ENCODE measurements at regions not wholly inside any gene's neighbourhood (a gene's known extent, or its start where the extent isn't known, plus 50 kb on each side); places are given as distances from the start of the nearest gene placed in this dataset.

GRCh38 chr5:167866797-167867196, 424.6 kb upstream of the WWC1 start:
- DNase-seq, result no peak
- Histone ChIP-seq H3K4me1 (no peaks in the 10 kb centered on the region), H3K9me3 (no peaks in the 10 kb centered on the region), H3K27me3 (no peaks in the 10 kb centered on the region), H3K4me3 (no peak overlapping the region), H3K27ac (no peak overlapping the region), H3K36me3 (no peaks in the 10 kb centered on the region)
- in situ Hi-C loops (cut with MboI; ENCODE audit: low pct_ligation_motif_present in 1 of 4, low pct_unique_long_range_greater_than_20kb in 1 of 4, low sequenced_read_pairs in 3 of 4), result no loop called here
- intact Hi-C loops (cut with DNase I; ENCODE audit: low total_unique reads), result loop anchor here (10.0 kb wide), 1 partner anchor 618 kb away; the partner anchor contains the start of gene RARS1
- TF ChIP-seq POLR2A (IDR thresholded peaks at IDR 0.05) (no peak), CTCF (IDR thresholded peaks at IDR 0.05) (no peak), POLR2AphosphoS5 (IDR thresholded peaks at IDR 0.05) (no peak), EP300 (IDR thresholded peaks at IDR 0.05; ENCODE audit: low read depth) (no peak)
- WGBS, 2 donors (ENCODE audit: low coverage in 1 of 2), result 78 to 86% methylated on average over 2 to 3 of the region's 3 CpGs

- Histone ChIP-seq H3K27me3 (no peaks in the 10 kb centered on the region), H3K4me3 (no peak overlapping the region), H3K27ac (no peak overlapping the region), H3K4me1 (no peaks in the 10 kb centered on the region), H3K36me3 (no peaks in the 10 kb centered on the region), H3K9me3 (no peaks in the 10 kb centered on the region)
- TF ChIP-seq EP300 (IDR thresholded peaks at IDR 0.05; ENCODE audit: low read depth) (no peak), POLR2A (IDR thresholded peaks at IDR 0.05) (no peak), POLR2AphosphoS5 (IDR thresholded peaks at IDR 0.05) (no peak), CTCF (IDR thresholded peaks at IDR 0.05) (no peak)
- intact Hi-C loops (cut with DNase I; ENCODE audit: low total_unique reads) (loop anchor here (10.0 kb wide), 1 partner anchor 618 kb away; the partner anchor contains the start of gene RARS1), in situ Hi-C loops (cut with MboI; ENCODE audit: low pct_ligation_motif_present in 1 of 4, low pct_unique_long_range_greater_than_20kb in 1 of 4, low sequenced_read_pairs in 3 of 4) (no loop called here)
- 67 to 77% methylated on average over 3 to 5 of the region's 5 CpGs for WGBS, 2 donors (ENCODE audit: low coverage in 1 of 2)
- DNase-seq, result no peak
These were observed 424.2 kb upstream of the WWC1 start for GRCh38 chr5:167867281-167867680.

DNA sequence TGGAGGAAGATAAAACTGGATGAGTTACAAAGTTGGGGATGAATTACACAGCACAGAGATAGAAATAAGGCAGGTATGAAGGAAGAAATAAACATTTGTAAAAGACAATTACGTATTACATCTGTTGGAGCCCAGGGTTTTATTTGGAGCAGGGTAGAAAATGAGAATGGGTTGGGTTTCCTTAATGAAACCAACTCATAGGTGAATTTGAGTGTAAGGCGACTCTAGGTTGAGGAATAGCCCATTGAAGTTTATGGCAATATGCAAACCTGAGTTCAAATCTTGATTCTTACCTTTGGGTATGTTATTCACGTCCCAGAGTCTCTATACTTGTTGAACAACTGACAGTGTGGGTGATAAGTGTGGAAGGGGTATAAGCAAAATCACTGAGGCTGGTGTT, 422.3 kb upstream of the WWC1 start:
- intact Hi-C loops (cut with DNase I; ENCODE audit: low total_unique reads) (loop anchor here (10.0 kb wide), 1 partner anchor 616 kb away; the partner anchor contains the start of gene RARS1), in situ Hi-C loops (cut with MboI; ENCODE audit: low pct_ligation_motif_present in 1 of 4, low pct_unique_long_range_greater_than_20kb in 1 of 4, low sequenced_read_pairs in 3 of 4) (no loop called here)
- WGBS, 2 donors (ENCODE audit: low coverage in 1 of 2), result 67 to 73% methylated on average over 2 to 3 of the region's 3 CpGs
- Histone ChIP-seq H3K27ac (no peak overlapping the region), H3K4me1 (no peaks in the 10 kb centered on the region), H3K36me3 (no peaks in the 10 kb centered on the region), H3K27me3 (no peaks in the 10 kb centered on the region), H3K4me3 (no peak overlapping the region), H3K9me3 (no peaks in the 10 kb centered on the region)
- no peak for TF ChIP-seq CTCF (IDR thresholded peaks at IDR 0.05)
- no peak for TF ChIP-seq POLR2AphosphoS5 (IDR thresholded peaks at IDR 0.05)
- no peak for TF ChIP-seq EP300 (IDR thresholded peaks at IDR 0.05; ENCODE audit: low read depth)
- TF ChIP-seq POLR2A (IDR thresholded peaks at IDR 0.05), result no peak
- no peak for DNase-seq

GRCh38 chr5:167870055-167870454, 421.4 kb upstream of the WWC1 start:
- no peak overlapping the region for H3K4me3 ChIP-seq
- no peak for DNase-seq
- in situ Hi-C loops (cut with MboI; ENCODE audit: low pct_ligation_motif_present in 1 of 4, low pct_unique_long_range_greater_than_20kb in 1 of 4, low sequenced_read_pairs in 3 of 4), result no loop called here
- no peaks in the 10 kb centered on the region for H3K4me1 ChIP-seq
- no peaks in the 10 kb centered on the region for H3K9me3 ChIP-seq
- intact Hi-C loops (cut with DNase I; ENCODE audit: low total_unique reads), result no loop called here
- no peaks in the 10 kb centered on the region for H3K36me3 ChIP-seq
- TF ChIP-seq POLR2A (IDR thresholded peaks at IDR 0.05), result no peak
- no peak for TF ChIP-seq CTCF (IDR thresholded peaks at IDR 0.05)
- H3K27ac ChIP-seq, result no peak overlapping the region
- H3K27me3 ChIP-seq, result no peaks in the 10 kb centered on the region

Data from transverse colon (tissue), 4 donors.